Stimulated activated CD8-positive, alpha-beta memory T cell treated with anti-CD3 and anti-CD28 coated beads, Interleukin-7, amount 100 ng/mL, for 1 hour (primary cell): ENCODE measurements at regions not wholly inside any gene's neighbourhood (a gene's known extent, or its start where the extent isn't known, plus 50 kb on each side); places are given as distances from the start of the nearest gene placed in this dataset.

ENCODE experiments used
- DNase-seq, 2 donors: peaks; one replicate each; pipeline ENCODE4 v3.0.0-alpha.2; 2020; ENCODE audit warnings: low read depth in 2 of 2

DNA sequence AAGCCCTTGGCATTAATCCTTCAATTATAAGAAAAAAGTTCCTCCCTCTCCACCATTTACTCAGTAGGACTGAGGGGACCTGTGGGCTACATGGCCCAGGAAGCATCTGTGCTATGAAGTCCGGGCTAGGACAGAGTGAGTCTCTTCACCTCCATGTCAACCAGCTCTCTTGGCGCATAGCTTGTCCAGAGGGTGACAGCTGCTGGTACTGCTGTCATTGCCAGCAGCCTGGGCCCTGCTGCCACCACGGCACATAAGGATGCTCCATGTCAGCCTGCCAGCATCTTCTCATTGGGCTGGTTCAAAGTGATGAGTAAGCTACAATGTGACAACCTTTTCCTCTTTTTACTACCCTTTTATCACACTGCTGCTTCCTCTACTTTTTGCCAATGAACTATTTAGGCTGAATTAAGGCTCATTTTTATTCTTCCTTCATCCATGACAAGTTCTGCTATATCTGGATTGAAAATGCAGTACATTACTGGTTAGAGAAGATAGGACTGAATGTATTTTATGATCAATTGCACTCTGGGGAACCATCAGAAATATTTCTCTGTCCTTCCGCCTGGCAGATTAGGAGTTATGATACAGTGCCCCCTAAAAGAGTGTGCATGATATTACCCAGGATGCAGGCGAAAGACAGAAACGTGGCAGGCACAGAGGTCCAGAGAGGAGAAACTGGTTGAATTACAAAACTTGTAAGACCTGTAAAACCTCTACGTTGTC, 258.9 kb upstream of the TNP1 start:
- no peak for DNase-seq

DNA sequence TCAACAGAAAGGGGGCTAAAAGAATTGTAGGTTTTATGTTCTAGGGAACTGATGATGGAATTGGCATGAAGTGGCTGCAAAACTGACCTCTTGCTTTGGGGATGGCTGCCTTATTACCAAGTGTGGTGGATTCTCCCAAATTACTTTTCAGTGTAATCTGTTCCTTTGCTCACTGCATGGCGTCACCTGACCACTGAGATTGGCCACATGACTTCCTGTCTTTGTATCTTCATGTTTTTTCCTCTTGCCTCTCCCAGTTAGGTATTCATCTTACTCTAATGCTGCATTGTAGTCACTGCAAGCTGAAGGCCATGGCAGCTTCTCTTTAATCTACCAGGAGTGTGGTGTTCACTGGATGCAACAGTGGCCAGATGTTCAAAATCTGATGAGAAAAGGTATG, 257.7 kb upstream of the TNP1 start:
- DNase-seq: no peak

- DNase-seq: no peak
Measured at GRCh38 chr2:217116610-217117009, 256.7 kb upstream of the TNP1 start.

DNA sequence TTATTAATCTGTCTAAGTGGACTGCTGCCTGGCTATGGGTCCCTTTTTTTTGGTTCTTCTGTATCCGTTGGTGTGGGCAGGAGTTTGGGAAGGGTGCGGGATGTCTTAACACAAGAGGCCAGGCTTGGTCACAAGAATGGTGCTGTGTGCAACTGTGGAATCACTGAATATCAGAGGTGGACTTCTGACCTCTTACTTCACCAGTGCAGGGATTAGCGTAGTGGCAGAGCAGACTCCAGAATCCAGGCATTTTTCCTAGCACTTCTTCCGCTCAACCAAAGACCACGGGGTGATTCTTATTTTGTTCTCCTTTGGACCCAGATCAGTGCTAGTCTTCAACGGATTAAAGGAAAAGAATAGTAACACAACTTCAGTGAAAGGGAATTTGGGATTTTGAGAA, 254.3 kb upstream of the TNP1 start:
- DNase-seq: no peak

GRCh38 chr2:217113491-217113890, 253.6 kb upstream of the TNP1 start:
- no peak for DNase-seq

DNA sequence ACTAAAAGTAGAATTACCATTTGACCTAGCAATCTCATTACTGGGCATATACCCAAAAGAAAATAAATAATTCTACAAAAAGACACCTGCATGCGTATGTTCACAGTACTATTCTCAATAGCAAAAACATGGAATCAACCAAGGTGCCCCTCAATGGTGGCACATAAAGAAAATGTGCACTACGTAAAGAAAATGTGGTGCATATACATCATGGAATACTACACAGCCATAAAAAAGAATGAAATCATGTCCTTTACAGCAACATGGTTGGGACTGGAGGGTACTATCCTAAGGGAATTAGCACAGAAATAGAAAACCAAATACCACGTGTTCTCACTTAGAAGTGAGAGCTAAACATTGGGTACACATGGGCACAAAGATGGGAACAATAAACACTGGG, 250.7 kb upstream of the TNP1 start:
- no peak for DNase-seq

- no peak for DNase-seq
Measured at GRCh38 chr2:217108575-217109027, 248.7 kb upstream of the TNP1 start.

- DNase-seq: no peak
Measured at GRCh38 chr2:217108086-217108485, 248.2 kb upstream of the TNP1 start.

DNA sequence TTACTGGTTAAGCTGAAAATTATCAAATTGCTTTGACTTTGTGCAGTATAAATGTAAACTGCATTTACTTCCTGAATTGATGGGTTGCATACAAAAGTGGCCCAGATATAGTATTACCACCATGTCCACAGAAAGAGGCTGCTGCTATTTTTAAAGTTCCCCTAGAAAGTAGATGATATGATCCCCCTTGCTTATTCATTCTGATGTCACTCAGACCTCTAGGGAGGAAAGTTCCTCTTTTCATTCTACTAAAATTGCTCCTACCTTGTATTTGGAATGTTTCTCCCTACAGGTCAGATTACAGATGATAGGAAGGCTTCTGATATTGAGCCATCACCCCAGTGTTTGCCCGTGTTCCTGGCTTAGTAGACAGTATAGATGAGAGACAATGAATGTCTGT, 247.6 kb upstream of the TNP1 start:
- no peak for DNase-seq

DNA sequence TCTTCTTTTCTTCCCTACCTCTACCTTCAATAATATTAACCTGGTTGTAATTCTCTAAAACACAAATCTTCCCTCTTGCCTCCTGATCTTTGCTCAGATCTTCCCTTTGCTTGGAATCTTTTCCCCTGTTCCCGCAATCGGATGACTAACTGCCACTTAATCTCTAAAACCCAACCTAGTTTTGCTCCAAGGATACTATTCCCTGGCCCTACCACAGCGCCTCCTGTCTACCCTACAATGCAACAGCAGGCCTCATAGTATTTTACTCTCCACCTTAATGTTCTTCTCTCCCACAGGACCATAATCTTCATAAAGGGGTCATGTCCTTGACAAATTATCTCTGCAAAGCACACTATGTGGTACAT, 246.8 kb upstream of the TNP1 start:
- no peak for DNase-seq

DNA sequence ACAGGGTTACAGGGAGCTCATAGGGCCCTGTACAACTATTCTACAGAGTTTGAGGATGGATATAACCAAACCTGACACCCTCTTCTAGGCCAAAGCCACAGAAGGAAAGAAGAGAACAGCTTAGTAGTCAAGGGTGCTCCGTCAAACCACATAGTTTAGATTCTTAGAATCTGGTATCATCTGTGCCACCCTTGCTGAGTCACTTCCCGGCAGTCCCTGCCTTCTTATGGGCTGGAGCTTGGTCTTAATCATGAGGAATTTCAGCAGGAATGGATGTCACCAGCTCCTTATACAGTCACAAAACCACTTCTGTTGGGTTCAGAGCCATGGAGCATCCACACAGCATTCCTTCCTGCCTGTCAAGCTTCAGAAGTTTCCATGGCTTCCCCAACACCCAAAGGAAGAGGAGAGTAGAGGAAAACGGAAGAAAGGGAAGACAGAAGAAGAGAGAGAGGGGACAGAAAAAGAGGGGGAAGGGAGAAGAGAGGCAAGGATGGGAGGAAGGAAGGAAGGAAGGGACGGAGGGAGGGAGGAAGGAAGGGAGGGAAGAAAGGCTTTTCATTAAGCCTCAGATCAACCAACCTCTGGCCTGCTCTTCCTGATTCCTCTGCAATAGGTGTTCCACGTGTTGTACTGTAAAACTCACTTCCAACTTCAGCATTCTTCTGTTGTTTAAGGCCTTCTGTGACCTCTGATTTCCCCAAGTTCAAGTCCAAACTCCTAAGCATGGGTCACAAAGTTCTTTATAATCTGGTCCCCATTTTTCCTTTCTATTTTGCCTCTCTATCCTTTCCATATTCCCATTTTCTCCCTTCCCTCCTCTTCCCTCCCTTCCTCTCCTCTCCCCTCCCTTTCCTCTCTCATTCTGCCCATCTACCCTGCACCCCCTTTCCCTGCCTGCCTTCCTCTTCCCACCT, 246.1 kb upstream of the TNP1 start:
- DNase-seq: no peak

DNA sequence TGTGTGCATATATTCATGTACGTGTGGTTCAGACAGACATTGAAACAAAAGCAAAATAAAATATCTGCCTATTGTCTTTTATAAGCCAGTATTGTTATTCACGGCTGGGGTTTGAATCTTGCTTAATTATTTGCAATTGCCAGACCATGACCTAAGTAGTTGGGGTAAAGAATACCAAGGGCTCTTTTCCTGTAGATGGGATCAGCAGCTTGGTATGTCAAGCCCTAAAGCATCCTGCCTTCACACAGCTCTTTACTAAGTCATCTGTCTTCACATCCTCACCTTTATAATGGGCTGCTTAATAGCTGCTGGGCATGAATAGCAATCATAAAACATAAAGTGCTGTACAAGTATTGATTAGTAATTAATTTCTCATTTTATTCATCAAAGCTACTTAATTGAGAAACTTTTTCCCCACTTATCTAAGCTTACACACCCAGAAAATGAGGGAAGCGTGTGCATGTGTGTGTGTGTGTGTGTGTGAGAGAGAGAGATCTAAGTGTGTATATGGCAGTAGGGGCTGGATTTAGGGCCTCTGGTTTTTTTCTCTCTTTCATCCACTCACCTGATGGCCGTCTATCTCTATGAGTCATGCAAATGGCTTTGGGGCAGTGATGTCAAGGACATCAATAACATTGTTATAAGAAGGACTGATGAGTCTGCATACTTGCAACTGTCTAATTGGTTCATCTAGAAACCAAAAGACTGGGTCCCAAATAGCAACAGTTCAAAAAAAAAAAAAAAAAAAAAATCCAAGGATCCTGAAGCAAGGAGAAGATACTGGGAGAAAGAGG, 244.1 kb upstream of the TNP1 start:
- DNase-seq: no peak

DNA sequence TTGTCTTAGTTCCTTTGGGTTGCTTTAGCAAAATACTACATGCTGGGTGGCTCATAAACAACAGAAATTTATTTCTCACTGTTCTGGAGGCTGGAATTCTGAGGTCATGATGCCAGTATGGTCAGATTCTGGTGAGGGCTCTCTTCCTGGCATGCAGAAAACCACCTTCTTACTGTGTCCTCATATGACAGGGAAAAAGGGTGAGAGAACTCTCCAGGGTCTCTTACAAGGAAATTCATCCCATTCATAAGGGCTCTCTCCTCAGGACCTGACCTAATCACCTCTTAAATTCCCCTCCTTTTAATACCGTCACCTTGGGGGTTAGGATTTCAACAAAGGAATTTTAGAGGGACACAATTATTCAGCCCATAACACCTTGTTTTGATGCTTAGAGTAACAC, 243.1 kb upstream of the TNP1 start:
- DNase-seq: no peak

DNA sequence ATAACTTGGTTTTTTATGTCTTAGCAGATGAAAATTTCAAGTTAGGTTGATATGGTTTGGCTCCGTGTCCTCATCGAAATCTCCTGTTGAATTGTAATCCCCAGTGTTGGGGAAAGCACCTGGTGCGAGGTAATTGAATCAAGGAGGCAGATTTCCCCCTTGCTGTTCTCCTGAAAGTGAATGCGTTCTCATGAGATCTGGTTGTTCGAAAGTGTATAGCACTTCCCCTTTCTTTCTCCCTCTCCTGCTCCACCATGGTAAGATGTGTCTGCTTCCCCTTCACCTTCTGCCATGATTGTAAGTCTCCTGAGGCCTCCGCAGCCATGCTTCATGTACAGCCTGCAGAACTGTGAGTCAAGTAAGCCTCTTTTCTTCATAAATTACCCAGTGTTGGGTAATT, 242.1 kb upstream of the TNP1 start:
- DNase-seq: no peak

DNA sequence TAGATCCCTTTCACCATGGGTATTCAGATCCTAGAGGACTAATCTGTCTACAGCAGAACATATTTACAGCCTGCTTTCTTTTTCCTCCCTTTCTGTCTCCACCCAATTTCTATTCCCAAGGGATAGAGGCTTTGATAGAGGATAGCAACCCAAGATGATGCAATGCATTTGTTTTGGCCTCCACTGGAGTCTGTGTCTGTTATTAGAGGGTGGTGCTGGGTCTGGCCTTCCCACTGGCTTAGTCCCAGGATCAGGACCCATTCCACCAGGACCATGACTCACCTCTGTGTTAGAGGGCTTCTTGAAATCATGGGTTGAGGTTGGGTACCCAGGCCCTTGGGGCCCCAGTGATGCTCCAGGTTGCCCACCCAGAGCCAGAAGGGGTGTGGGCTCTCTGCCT, 239.7 kb upstream of the TNP1 start:
- DNase-seq: no peak

DNA sequence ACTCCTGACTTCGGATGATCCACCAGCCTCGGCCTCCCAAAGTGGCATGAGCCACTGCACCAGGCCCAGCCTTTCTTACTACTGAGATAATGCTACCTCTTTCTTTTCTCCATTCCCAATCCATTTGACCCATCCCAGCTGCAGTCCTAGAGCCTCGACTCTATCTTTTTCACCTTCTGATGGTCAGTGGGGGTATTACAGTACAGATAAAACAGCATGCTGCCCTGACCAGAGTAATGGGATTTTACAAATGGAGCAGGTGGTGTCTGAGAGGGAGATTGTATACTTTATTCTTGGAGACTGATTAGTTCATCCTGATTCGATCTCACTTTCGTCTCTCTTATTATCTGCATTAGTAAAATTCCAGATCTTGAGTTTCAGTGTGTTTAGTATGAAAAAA, 238.6 kb upstream of the TNP1 start:
- no peak for DNase-seq

DNA sequence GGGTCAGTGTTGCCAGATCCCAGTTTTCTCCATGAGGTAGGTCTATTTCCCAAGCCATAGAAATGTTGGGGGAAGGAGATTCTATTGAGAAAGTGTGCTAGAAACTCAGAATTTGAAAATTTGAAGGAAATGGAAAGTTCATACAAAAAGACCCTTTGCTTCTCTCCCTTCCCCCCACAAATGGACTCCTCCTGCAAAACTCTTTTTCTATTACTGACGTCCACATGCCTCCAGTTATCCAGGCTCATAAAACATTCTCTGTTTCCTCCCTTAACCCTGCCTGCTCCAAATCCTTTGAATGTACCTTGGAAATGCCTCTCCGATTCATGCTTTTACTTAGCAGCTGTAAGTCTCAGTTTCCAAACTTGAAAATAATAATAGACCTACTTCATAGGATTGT, 237.5 kb upstream of the TNP1 start:
- DNase-seq: no peak

- DNase-seq: no peak
Measured at GRCh38 chr2:217096474-217097225, 236.8 kb upstream of the TNP1 start.

DNA sequence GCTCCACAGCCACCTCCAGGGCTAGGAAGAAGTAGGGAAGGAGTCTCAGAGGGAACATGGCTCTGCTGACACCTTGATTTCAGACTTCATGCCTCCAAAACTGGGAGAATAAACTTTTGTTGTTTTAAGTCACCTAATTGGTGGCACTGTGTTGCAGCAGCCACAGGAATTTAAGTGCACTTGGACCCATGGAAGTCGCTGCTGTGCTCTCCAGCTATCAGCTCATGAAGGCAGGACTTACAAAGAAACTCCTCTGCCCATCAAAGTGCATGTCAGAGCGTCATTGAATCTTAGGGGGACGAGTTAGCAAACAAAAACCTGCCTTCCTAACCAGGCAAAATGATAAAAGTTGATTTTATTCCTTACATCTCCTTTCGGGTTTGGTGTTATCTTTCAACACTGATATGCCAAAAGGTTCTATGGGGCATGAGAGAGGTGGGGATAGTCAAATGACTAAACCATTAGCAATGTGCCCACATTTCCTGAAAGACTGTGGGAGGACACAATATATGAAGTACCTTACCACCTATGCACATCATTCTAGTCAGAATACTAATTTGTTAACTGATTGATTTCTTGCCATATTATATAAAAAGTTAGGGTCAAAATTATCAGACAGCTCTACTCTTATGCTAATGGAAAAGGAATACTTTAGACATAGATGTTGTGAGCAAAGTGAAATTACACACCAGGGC, 235.8 kb upstream of the TNP1 start:
- DNase-seq: no peak

DNA sequence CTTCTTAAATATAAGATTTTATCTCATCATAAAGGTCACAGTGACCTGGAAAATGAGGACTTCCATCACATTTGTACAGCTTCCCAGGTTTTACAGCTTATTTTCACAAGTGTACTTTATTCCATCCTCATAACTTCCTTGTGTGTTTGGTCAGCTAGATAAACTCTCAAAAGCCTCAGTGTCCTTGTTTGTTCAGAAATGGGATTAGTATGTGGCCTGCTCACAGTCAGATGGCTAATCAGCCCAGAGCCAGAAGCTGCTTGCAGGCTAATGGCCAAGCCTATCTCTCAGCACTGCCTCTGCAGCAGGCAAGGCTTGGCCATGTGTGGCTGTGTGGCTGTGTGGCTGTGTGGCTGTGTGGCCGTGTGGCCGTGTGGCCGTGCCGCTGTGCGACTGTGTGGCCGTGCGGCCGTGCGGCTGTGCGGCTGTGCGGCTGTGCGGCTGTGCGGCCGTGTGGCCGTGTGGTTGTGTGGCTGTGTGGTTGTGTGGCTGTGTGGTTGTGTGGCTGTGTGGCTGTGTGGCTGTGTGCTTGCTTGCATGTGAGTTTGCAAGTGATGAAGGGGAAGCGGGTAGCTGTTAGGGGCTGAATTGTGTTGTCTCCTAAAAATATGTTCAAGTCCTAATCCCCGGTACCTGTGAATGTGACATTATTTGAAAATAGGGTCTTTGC, 233.0 kb upstream of the TNP1 start:
- no peak for DNase-seq

- DNase-seq: no peak
Measured at GRCh38 chr2:217091531-217091930, 231.7 kb upstream of the TNP1 start.
